CD1c-positive myeloid dendritic cell (primary cell): ENCODE measurements at regions not wholly inside any gene's neighbourhood (a gene's known extent, or its start where the extent isn't known, plus 50 kb on each side); places are given as distances from the start of the nearest gene placed in this dataset.
"Not testable (repeated sequence)": the region's sequence is repeated elsewhere in the genome, so short reads cannot be mapped to it uniquely, and the experiment has no call there.

ENCODE experiments used
- DNase-seq: peaks from one replicate; pipeline ENCODE4 v3.0.0-alpha.2; 2016; ENCODE audit errors: extremely low spot score

- not testable (repeated sequence) for DNase-seq
These were observed 143.2 kb upstream of the PRDM7 start for GRCh38 chr16:90220315-90220714.

GRCh38 chr16:90175610-90176009 lies 98.5 kb upstream of the PRDM7 start:
- DNase-seq, result not testable (repeated sequence)

- DNase-seq, result not testable (repeated sequence)
These were observed 94.5 kb upstream of the PRDM7 start for GRCh38 chr16:90171626-90172025.

DNA sequence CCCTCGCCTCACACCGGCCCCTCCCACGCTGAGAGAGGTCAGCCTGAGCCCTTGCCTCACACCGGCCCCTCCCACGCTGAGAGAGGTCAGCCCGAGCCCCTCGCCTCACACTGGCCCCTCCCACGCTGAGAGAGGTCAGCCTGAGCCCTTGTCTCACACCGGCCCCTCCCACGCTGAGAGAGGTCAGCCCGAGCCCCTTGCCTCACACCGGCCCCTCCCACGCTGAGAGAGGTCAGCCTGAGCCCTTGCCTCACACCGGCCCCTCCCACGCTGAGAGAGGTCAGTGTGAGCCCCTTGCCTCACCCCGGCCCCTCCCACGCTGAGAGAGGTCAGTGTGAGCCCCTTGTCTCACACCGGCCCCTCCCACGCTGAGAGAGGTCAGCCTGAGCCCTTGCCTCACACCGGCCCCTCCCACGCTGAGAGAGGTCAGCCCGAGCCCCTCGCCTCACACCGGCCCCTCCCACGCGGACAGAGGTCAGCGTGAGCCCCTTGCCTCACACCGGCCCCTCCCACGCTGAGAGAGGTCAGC lies 92.1 kb upstream of the PRDM7 start:
- DNase-seq, result not testable (repeated sequence)

DNA sequence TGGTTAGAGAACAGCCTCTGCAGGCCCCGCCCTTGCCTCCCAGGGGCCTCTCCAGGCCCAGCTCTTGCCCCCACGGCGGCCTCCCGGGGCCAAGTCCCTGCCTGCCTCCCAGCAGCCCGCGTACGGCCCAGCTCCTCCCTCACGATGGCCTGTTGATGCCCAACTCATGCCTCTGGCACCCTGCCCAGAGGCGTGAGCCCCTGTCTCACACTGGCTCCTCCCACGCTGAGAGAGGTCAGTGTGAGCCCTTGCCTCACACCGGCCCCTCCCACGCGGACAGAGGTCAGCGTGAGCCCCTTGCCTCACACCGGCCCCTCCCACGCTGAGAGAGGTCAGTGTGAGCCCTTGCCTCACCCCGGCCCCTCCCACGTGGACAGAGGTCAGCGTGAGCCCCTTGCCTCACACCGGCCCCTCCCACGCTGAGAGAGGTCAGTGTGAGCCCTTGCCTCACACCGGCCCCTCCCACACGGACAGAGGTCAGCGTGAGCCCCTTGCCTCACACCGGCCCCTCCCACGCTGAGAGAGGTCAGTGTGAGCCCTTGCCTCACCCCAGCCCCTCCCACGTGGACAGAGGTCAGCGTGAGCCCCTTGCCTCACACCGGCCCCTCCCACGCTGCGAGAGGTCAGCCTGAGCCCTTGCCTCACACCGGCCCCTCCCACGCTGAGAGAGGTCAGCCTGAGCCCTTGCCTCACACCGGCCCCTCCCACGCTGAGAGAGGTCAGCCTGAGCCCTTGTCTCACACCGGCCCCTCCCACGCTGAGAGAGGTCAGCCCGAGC lies 91.4 kb upstream of the PRDM7 start:
- DNase-seq, result peak; percentile 24

DNA sequence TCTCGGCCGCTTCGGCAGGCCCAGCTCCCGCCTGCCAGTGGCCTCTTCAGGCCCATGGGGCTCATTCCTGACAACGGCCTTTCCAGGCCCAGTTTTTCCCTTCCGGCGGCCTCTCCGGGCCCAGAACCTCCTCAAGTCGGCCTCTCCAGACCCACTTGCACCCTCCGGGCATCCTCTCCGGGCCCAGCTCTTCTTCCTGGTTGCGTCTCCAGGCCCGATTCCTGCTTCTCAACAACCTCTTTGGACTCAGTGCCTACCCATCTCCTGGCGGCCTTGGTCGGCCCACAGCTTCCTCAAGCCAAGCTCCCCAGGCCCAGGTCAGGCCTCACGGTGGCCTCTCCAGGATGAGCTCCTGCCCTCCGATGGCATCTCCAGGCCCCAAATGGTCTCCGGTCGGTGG lies 90.6 kb upstream of the PRDM7 start:
- DNase-seq, result not testable (repeated sequence)

GRCh38 chr16:90166679-90167556 lies 89.8 kb upstream of the PRDM7 start:
- DNase-seq, result not testable (repeated sequence)

- not testable (repeated sequence) for DNase-seq
These were observed 73.9 kb upstream of the PRDM7 start for GRCh38 chr16:90151027-90151426.
